Spleen (tissue), 11 donors: ENCODE measurements at regions not wholly inside any gene's neighbourhood (a gene's known extent, or its start where the extent isn't known, plus 50 kb on each side); places are given as distances from the start of the nearest gene placed in this dataset.

Experiments
- DNase-seq: peaks from one replicate; pipeline ENCODE4 v3.0.0-alpha.2; 2020
- H3K27ac ChIP-seq, 8 donors: fragments of 200-600 bp; sonication (generic) in 7 of 8; 1 replicate in 4 of 8; 2 replicates in 4 of 8; pipeline versions ENCODE4 v1.5.0 to v1.8.0; 2016 to 2021; ENCODE audit warnings: inconsistent platforms in 4 of 8, mild to moderate bottlenecking in 4 of 8, moderate library complexity in 1 of 8
- H3K27me3 ChIP-seq, 7 donors: fragments of 200-600 bp; sonication (generic) in 6 of 7; replicated peaks in 1 of 7; 1 replicate in 4 of 7; 2 replicates in 3 of 7; pipeline versions ENCODE4 v1.5.0 to v1.8.0; 2016 to 2021; ENCODE audit warnings: inconsistent platforms in 3 of 7, mild to moderate bottlenecking in 1 of 7
- H3K36me3 ChIP-seq, 6 donors: fragments of 200-600 bp; sonication (generic) in 5 of 6; 1 replicate in 4 of 6; 2 replicates in 2 of 6; pipeline versions ENCODE4 v1.5.0 to v1.8.0; 2016 to 2021; ENCODE audit warnings: inconsistent platforms in 2 of 6
- H3K4me1 ChIP-seq, 6 donors: fragments of 200-600 bp; sonication (generic) in 5 of 6; 1 replicate in 3 of 6; 2 replicates in 3 of 6; pipeline versions ENCODE4 v1.5.0 to v1.8.0; 2016 to 2021; ENCODE audit warnings: inconsistent platforms in 3 of 6
- H3K4me3 ChIP-seq, 8 donors: fragments of 200-600 bp; sonication (generic) in 7 of 8; 1 replicate in 4 of 8; 2 replicates in 4 of 8; pipeline versions ENCODE4 v1.5.0 to v1.8.0; 2016 to 2021; ENCODE audit warnings: inconsistent platforms in 4 of 8, mild to moderate bottlenecking in 4 of 8, moderate library complexity in 2 of 8
- H3K9me3 ChIP-seq, 8 donors: fragments of 200-600 bp; sonication (generic) in 7 of 8; 1 replicate in 4 of 8; 2 replicates in 4 of 8; pipeline versions ENCODE4 v1.5.0 to v1.8.0; 2016 to 2021; ENCODE audit warnings: inconsistent platforms in 4 of 8
- CTCF ChIP-seq, 11 experiments: fragments of 200-600 bp in 7 of 11; fragments of 450-650 bp in 4 of 11; sonication (generic) in 4 of 11; IDR thresholded peaks in 8 of 11; conservative IDR thresholded peaks in 3 of 11; 1 replicate in 7 of 11; 2 replicates in 4 of 11; pipeline versions ENCODE4 v1.4.0 to v1.8.0; 2016 to 2021; ENCODE audit warnings: antibody characterized with exemption in 11 of 11, inconsistent platforms in 4 of 11, mild to moderate bottlenecking in 1 of 11
- POLR2A ChIP-seq, 3 donors: fragments of 450-650 bp; IDR thresholded peaks; one replicate each; pipeline ENCODE4 v1.5.1; 2017; ENCODE audit warnings: antibody characterized with exemption in 3 of 3, mild to moderate bottlenecking in 1 of 3
- POLR2AphosphoS5 ChIP-seq, 3 donors: sonication (generic); formaldehyde crosslinking; IDR thresholded peaks; one replicate each; pipeline ENCODE4 v1.5.1; 2017; ENCODE audit warnings: antibody characterized with exemption in 3 of 3
- WGBS, 5 donors: extraction: QIAGEN DNeasy Blood & Tissue Kit in 3 of 5; methylation state at CpG; one replicate each; pipeline versions ENCODE4 v1.1.5 to v1.1.7; 2013 to 2018; 5-methylcytosine and 5-hydroxymethylcytosine counted together
- intact Hi-C: fragments of 100-400 bp; cut with DNase I; formaldehyde crosslinking; loops from one replicate; pipeline ENCODE4 v1.15.0; 2023; ENCODE audit warnings: low total_unique reads
- donor health status: healthy with polysubstance abuse.
- donor health status: DM: no; HTN: no; CAD: no; lungs with moderate emphysema.
- donor health status: DM: no; HTN: no; CAD: no.
- donor health status: Bipolar disorder and iron deficiency.
- donor health status: healthy.
- donor health status: DM: no; HTN: no; CAD: no.
- donor health status: DM: yes; HTN: yes; CAD: no.

GRCh38 chr18:44396550-44396949 is 284.1 kb upstream of the SETBP1 start:
- no peak for DNase-seq
- no peak overlapping the region for H3K4me3 ChIP-seq

GRCh38 chr18:44409071-44409470 is 271.6 kb upstream of the SETBP1 start:
- no peak overlapping the region for H3K27ac ChIP-seq
- no peaks in the 10 kb centered on the region for H3K4me1 ChIP-seq
- DNase-seq = no peak
- H3K36me3 ChIP-seq = no peaks in the 10 kb centered on the region
- peaks cover 0 to 13% (median 5%) of the 10 kb centered on the region in 8 donors for H3K9me3 ChIP-seq
- no peak for TF ChIP-seq CTCF (IDR thresholded peaks at IDR 0.05 in 8 of 11, conservative IDR thresholded peaks at IDR 0.05 in 3 of 11)
- no peak for TF ChIP-seq POLR2AphosphoS5 (IDR thresholded peaks at IDR 0.05)
- TF ChIP-seq POLR2A (IDR thresholded peaks at IDR 0.05) = no peak
- intact Hi-C loops = no loop called here
- H3K4me3 ChIP-seq = no peak overlapping the region
- no peaks in the 10 kb centered on the region for H3K27me3 ChIP-seq

More at GRCh38 chr18:44396550-44396949, 284.1 kb upstream of the SETBP1 start:
- intact Hi-C loops = no loop called here
- Histone ChIP-seq H3K4me1 (no peaks in the 10 kb centered on the region), H3K36me3 (no peaks in the 10 kb centered on the region), H3K9me3 (no peaks in the 10 kb centered on the region), H3K27ac (no peak overlapping the region), H3K27me3 (no peaks in the 10 kb centered on the region)
- TF ChIP-seq POLR2AphosphoS5 (IDR thresholded peaks at IDR 0.05) (no peak), POLR2A (IDR thresholded peaks at IDR 0.05) (no peak), CTCF (IDR thresholded peaks at IDR 0.05 in 8 of 11, conservative IDR thresholded peaks at IDR 0.05 in 3 of 11) (no peak)

GRCh38 chr18:44409515-44409914 is 271.2 kb upstream of the SETBP1 start:
- Histone ChIP-seq H3K36me3 (no peaks in the 10 kb centered on the region), H3K27me3 (no peaks in the 10 kb centered on the region), H3K4me3 (no peak overlapping the region), H3K9me3 (peaks cover 0 to 13% (median 5%) of the 10 kb centered on the region in 8 donors), H3K4me1 (no peaks in the 10 kb centered on the region), H3K27ac (no peak overlapping the region)
- 65 to 87% (median 76%) methylated on average over 1 of the region's 1 CpG for WGBS, 5 donors
- intact Hi-C loops = no loop called here
- no peak for TF ChIP-seq POLR2AphosphoS5 (IDR thresholded peaks at IDR 0.05)
- no peak for TF ChIP-seq CTCF (IDR thresholded peaks at IDR 0.05 in 8 of 11, conservative IDR thresholded peaks at IDR 0.05 in 3 of 11)
- no peak for TF ChIP-seq POLR2A (IDR thresholded peaks at IDR 0.05)
- DNase-seq = no peak

- no peak for DNase-seq
- TF ChIP-seq CTCF (IDR thresholded peaks at IDR 0.05 in 8 of 11, conservative IDR thresholded peaks at IDR 0.05 in 3 of 11) (no peak), POLR2AphosphoS5 (IDR thresholded peaks at IDR 0.05) (no peak)
- H3K36me3 ChIP-seq = no peaks in the 10 kb centered on the region
- no peak overlapping the region for H3K27ac ChIP-seq
- H3K4me3 ChIP-seq = no peak overlapping the region
- H3K4me1 ChIP-seq = no peaks in the 10 kb centered on the region
- peaks cover 0 to 11% (median 5%) of the 10 kb centered on the region in 8 donors for H3K9me3 ChIP-seq
- no peaks in the 10 kb centered on the region for H3K27me3 ChIP-seq
- intact Hi-C loops = no loop called here
Observed at GRCh38 chr18:44410740-44411139, 269.9 kb upstream of the SETBP1 start.
